H4 (cell line): ENCODE measurements at regions not wholly inside any gene's neighbourhood (a gene's known extent, or its start where the extent isn't known, plus 50 kb on each side); places are given as distances from the start of the nearest gene placed in this dataset.

Source experiments
- DNase-seq: peaks from one replicate; pipeline ENCODE4 v3.0.0-alpha.2; 2015; ENCODE audit warnings: low spot score

- no peak for DNase-seq
Observed at GRCh38 chr6:109295109-109295773, 87.0 kb downstream of the CD164 start.

- DNase-seq = no peak
Observed at GRCh38 chr6:109292983-109293586, 89.2 kb downstream of the CD164 start.

GRCh38 chr6:109292420-109292819 is 89.8 kb downstream of the CD164 start:
- no peak for DNase-seq

- no peak for DNase-seq
Observed at GRCh38 chr6:109291902-109292301, 90.4 kb downstream of the CD164 start.

- DNase-seq = no peak
Observed at GRCh38 chr6:109290143-109290931, 91.9 kb downstream of the CD164 start.

- DNase-seq = no peak
Observed at GRCh38 chr6:109285366-109285765, 96.9 kb downstream of the CD164 start.

GRCh38 chr6:109284675-109285074 is 97.6 kb downstream of the CD164 start:
- DNase-seq = no peak

GRCh38 chr6:109282756-109283155 is 99.5 kb downstream of the CD164 start:
- DNase-seq = no peak

- no peak for DNase-seq
Observed at GRCh38 chr6:109279628-109280027, 102.6 kb downstream of the CD164 start.

- no peak for DNase-seq
Observed at GRCh38 chr6:109271622-109272021, 110.6 kb downstream of the CD164 start.

- no peak for DNase-seq
Observed at GRCh38 chr6:109269953-109270517, 112.2 kb downstream of the CD164 start.

GRCh38 chr6:109269057-109269456 is 113.2 kb downstream of the CD164 start:
- DNase-seq = no peak

GRCh38 chr6:109265530-109265929 is 116.7 kb downstream of the CD164 start:
- DNase-seq = no peak

- DNase-seq = no peak
Observed at GRCh38 chr6:109263873-109264700, 118.2 kb downstream of the CD164 start.

- no peak for DNase-seq
Observed at GRCh38 chr6:109262261-109262660, 120.0 kb downstream of the CD164 start.

- no peak for DNase-seq
Observed at GRCh38 chr6:109261811-109262210, 120.5 kb downstream of the CD164 start.

GRCh38 chr6:109260701-109261100 is 121.6 kb downstream of the CD164 start:
- DNase-seq = no peak

GRCh38 chr6:109260126-109260525 is 122.1 kb downstream of the CD164 start:
- DNase-seq = no peak

- DNase-seq = no peak
Observed at GRCh38 chr6:109258129-109258528, 124.1 kb downstream of the CD164 start.

GRCh38 chr6:109257494-109257893 is 124.8 kb downstream of the CD164 start:
- no peak for DNase-seq

- DNase-seq = no peak
Observed at GRCh38 chr6:109255946-109256640, 126.2 kb downstream of the CD164 start.
